ENCODE measurements at regions not wholly inside any gene's neighbourhood (a gene's known extent, or its start where the extent isn't known, plus 50 kb on each side); places are given as distances from the start of the nearest gene placed in this dataset.

DNA sequence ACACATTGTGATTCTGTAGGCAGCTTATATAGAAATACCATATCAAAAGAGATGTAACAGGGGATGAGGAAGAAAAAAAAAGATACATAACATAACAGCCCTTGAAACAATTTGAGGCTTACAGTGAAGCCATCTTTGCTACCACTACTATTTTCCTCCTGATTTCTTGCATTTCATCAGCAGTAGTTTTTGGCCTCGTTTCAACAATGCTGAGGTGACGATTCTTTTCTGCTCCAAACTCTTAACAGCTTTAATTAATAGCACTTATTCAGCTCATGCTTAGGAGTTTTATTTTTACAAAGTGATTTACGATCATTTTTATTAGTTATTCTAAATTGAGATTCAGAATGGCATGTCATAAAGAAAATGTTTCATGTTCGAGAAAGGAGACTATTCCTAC, 163.2 kb downstream of the DCK start:
- TF ChIP-seq, protein P1, sequence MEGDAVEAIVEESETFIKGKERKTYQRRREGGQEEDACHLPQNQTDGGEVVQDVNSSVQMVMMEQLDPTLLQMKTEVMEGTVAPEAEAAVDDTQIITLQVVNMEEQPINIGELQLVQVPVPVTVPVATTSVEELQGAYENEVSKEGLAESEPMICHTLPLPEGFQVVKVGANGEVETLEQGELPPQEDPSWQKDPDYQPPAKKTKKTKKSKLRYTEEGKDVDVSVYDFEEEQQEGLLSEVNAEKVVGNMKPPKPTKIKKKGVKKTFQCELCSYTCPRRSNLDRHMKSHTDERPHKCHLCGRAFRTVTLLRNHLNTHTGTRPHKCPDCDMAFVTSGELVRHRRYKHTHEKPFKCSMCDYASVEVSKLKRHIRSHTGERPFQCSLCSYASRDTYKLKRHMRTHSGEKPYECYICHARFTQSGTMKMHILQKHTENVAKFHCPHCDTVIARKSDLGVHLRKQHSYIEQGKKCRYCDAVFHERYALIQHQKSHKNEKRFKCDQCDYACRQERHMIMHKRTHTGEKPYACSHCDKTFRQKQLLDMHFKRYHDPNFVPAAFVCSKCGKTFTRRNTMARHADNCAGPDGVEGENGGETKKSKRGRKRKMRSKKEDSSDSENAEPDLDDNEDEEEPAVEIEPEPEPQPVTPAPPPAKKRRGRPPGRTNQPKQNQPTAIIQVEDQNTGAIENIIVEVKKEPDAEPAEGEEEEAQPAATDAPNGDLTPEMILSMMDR (IDR thresholded peaks at IDR 0.05): no peak
- no peak overlapping the region for H3K4me3 ChIP-seq

DNA sequence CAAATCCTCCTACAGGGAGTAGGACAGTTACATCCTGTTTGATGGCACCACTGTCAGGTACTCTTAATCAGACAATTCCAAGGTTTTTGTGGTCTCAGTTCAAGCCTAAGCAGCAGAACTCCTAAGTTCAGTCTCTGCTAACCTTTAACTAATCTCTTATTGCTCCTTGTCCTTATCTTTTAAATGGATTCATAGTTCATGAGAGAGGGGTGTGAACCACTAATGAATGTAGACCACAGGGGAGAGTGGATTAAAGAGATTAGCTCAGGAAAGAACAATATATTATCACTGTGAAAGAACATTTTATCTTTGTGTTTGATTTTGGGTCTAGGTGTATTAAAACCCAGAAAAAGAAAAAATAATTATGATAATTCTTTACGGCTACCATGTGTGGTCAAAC, 168.9 kb downstream of the DCK start:
- Histone ChIP-seq H3K27ac (no peak overlapping the region), H3K9me3 (no peaks in the 10 kb centered on the region), H3K36me3 (no peaks in the 10 kb centered on the region), H3K4me1 (peaks cover 0 to 14% (median 5%) of the 10 kb centered on the region in 4 donors), H3K27me3 (no peaks in the 10 kb centered on the region), H3K4me3 (no peak overlapping the region)
- intact Hi-C loops (cut with DNase I; ENCODE audit: low total_unique reads): no loop called here
- DNase-seq: no peak
- TF ChIP-seq, protein P1 (IDR thresholded peaks at IDR 0.05): no peak

More for the DNA sequence above, 163.2 kb downstream of the DCK start:
- Histone ChIP-seq H3K9me3 (no peaks in the 10 kb centered on the region), H3K36me3 (no peaks in the 10 kb centered on the region), H3K27me3 (no peaks in the 10 kb centered on the region), H3K27ac (no peak overlapping the region), H3K4me1 (peaks cover 0 to 21% (median 5%) of the 10 kb centered on the region in 4 donors)
- intact Hi-C loops (cut with DNase I; ENCODE audit: low total_unique reads): no loop called here
- no peak for DNase-seq

DNA sequence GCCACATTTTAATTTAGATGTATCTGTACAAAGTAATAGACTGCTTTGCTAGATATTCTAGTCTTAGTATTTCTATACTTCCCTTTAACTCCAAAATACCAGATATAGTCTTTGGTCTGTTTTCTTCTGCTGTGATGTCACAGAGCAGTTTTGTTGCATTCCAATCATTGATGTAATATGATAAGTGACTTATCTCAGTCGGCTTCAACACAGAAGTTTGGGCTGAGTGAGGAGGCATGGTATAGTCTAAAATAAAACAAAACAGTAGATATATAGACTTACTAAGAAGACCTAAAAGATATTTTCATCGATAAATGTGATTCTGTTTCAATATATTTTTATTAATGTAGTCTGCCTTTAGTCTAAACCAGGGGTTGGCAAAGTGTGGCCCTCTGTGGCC, 169.9 kb downstream of the DCK start:
- Histone ChIP-seq H3K9me3 (no peaks in the 10 kb centered on the region), H3K27me3 (no peaks in the 10 kb centered on the region), H3K4me1 (peaks cover 0 to 5% (median 2%) of the 10 kb centered on the region in 4 donors), H3K27ac (no peak overlapping the region), H3K36me3 (no peaks in the 10 kb centered on the region), H3K4me3 (no peak overlapping the region)
- intact Hi-C loops (cut with DNase I; ENCODE audit: low total_unique reads): no loop called here
- TF ChIP-seq, protein P1 (IDR thresholded peaks at IDR 0.05): no peak
- DNase-seq: no peak

DNA sequence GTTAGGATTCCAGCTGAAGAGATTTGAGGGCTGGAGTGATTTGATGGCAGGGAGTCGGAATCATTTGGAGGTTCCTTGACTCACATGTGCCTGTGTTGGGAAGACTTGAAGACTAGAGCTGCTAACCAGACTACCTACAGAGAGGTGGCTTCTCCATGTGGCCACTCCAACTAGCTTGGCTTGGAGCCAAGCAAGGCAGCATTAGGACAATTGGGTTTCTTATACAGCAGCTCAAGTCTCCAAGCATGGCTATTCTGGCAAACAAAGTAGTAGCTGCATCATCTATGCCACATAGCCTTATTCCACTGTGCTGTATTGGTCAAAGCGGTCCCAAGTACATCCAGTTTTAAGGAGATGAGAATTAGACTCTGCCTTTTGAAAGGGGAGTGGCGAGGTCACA, 171.7 kb upstream of the SLC4A4 start:
- H3K9me3 ChIP-seq: no peaks in the 10 kb centered on the region
- intact Hi-C loops (cut with DNase I; ENCODE audit: low total_unique reads): no loop called here
- TF ChIP-seq, protein P1 (IDR thresholded peaks at IDR 0.05): no peak

DNA sequence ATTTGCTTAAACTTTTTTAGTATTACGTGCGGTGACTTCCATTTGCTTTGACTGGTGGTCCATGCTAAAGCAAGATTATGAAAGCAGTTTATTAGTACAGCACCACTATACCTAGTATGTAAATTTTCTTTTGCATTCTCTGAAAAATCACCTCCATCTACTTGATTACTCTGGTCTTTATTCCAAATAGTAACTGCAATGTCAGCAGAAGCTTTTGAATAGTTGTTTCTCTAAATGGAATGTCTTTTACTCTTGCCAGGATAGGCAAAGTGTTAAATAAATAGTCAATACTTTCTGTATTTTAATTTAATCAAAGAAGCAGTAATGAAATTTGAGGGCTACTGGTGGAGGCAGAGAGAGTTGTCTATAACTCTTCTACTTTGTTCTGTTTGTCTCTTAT, 167.2 kb upstream of the SLC4A4 start:
- no peaks in the 10 kb centered on the region for H3K36me3 ChIP-seq
- H3K27ac ChIP-seq: no peak overlapping the region
- H3K27me3 ChIP-seq: no peaks in the 10 kb centered on the region
- H3K4me1 ChIP-seq: no peaks in the 10 kb centered on the region
- no peaks in the 10 kb centered on the region for H3K9me3 ChIP-seq
- H3K4me3 ChIP-seq: no peak overlapping the region
- intact Hi-C loops (cut with DNase I; ENCODE audit: low total_unique reads): no loop called here
- TF ChIP-seq, protein P1 (IDR thresholded peaks at IDR 0.05): no peak
- DNase-seq: no peak

More for the DNA sequence above, 171.7 kb upstream of the SLC4A4 start:
- Histone ChIP-seq H3K36me3 (no peaks in the 10 kb centered on the region), H3K27me3 (no peaks in the 10 kb centered on the region), H3K4me3 (no peak overlapping the region), H3K4me1 (no peaks in the 10 kb centered on the region), H3K27ac (no peak overlapping the region)
- DNase-seq: no peak

DNA sequence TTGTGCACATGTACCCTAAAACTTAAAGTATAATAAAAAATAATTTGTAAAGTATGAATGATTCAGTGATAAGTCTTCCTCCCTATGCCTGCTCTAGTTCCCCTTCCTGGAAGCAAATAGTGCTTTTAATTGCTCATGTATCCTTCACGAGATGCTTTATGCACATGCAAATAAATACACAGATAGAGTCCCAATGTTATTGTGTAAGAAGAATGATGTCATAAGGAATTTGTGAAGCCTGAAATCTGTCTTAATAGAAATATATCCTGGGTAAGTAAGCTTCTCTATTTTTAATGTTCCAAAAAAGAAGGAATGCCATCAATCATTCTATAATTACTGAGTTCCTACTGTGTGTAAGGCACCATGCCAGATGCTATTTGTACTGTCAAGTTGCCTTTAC, 157.5 kb upstream of the SLC4A4 start:
- Histone ChIP-seq H3K36me3 (no peaks in the 10 kb centered on the region), H3K4me3 (no peak overlapping the region), H3K4me1 (peaks cover 0 to 20% (median 0%) of the 10 kb centered on the region in 4 donors), H3K27me3 (no peaks in the 10 kb centered on the region), H3K27ac (no peak overlapping the region), H3K9me3 (no peaks in the 10 kb centered on the region)
- TF ChIP-seq, protein P1 (IDR thresholded peaks at IDR 0.05): no peak
- intact Hi-C loops (cut with DNase I; ENCODE audit: low total_unique reads): loop anchor here (10.0 kb wide), 1 partner anchor 53 kb away; no protein-coding TSS in a partner anchor
- no peak for DNase-seq
